ENCODE measurements at regions not wholly inside any gene's neighbourhood (a gene's known extent, or its start where the extent isn't known, plus 50 kb on each side); places are given as distances from the start of the nearest gene placed in this dataset.
"Not testable (repeated sequence)": the region's sequence is repeated elsewhere in the genome, so short reads cannot be mapped to it uniquely, and the experiment has no call there.

GRCh38 chr1:238601604-238602003 is 710.9 kb upstream of the ZP4 start:
- TF ChIP-seq CTCF (conservative IDR thresholded peaks at IDR 0.05; ENCODE audit: low read length); EZH2phosphoT487 (IDR thresholded peaks at IDR 0.05; ENCODE audit: borderline replicate concordance): not testable (repeated sequence)
